K562 (cell line): ENCODE measurements at regions not wholly inside any gene's neighbourhood (a gene's known extent, or its start where the extent isn't known, plus 50 kb on each side); places are given as distances from the start of the nearest gene placed in this dataset.

Source experiments
- ATAC-seq: fragments of 200-7000 bp; cut with Tn5 transposase; 3 replicates; pipeline ENCODE4 v1.9.1; 2020; ENCODE audit warnings: moderate library complexity
- BruUV-seq: library from RNA; stranded (reverse); fragments of 400-500 nt; replicated peaks from 2 replicates; lab custom pipeline; 2021; lab: Mats Ljungman, UMichigan
- CTCF ChIA-PET: fragments of 300-600 bp; formaldehyde crosslinking; extraction: SDS; loops from one replicate; lab custom pipeline; 2021; ENCODE audit warnings: low intra/inter-chr PET ratio; lab: Yijun Ruan, JAX
- POLR2A ChIA-PET: fragments of 300-600, 350-650 bp; sonication (Branson Sonifier 250); formaldehyde crosslinking; extraction: SDS; loops from one replicate; lab custom pipeline; 2021; ENCODE audit warnings: antibody characterized with exemption, inconsistent platforms; lab: Yijun Ruan, JAX
- DNase-seq, 4 experiments: peaks; one replicate each; pipeline versions ENCODE4 v3.0.0 to v3.0.0-alpha.2; 2011 to 2018; ENCODE audit warnings: low spot score in 3 of 4, mixed read lengths in 3 of 4; ENCODE audit errors: extremely low read depth in 1 of 4
- FAIRE-seq: peaks from 2 replicates; lab custom pipeline; 2011; peaks lifted over from hg19 to GRCh38; lab: Jason Lieb, UNC
- H2AFZ ChIP-seq: 2 replicates; pipeline ENCODE4 v1.6.0; 2011; ENCODE audit warnings: low read depth, low read length, control low read depth, inconsistent platforms
- H3K27ac ChIP-seq: fragments of 200-600 bp; 3 replicates; pipeline ENCODE4 v1.8.0; 2011; ENCODE audit warnings: low read depth, mild to moderate bottlenecking, control low read depth, inconsistent platforms, low read length, moderate library complexity, mixed read lengths; ENCODE audit errors: extremely low read depth
- H3K27me3 ChIP-seq, 2 experiments: fragments of 300-600 bp in 1 of 2; 2 replicates in 1 of 2; 3 replicates in 1 of 2; pipeline versions ENCODE4 v1.6.0 to v1.8.0; 2011; ENCODE audit warnings: inconsistent platforms in 2 of 2, low read length in 2 of 2, mild to moderate bottlenecking in 1 of 2, mixed read lengths in 1 of 2, moderate library complexity in 1 of 2; ENCODE audit not compliant: control insufficient read depth in 2 of 2, insufficient read depth in 2 of 2
- H3K36me3 ChIP-seq: fragments of 300-600 bp; 3 replicates; pipeline ENCODE4 v1.8.0; 2011; ENCODE audit warnings: mild to moderate bottlenecking, low read length, inconsistent platforms; ENCODE audit not compliant: control insufficient read depth, insufficient read depth
- H3K4me1 ChIP-seq, 2 experiments: fragments of 200-600 bp in 1 of 2; replicated peaks in 1 of 2; 2 replicates in 1 of 2; 3 replicates in 1 of 2; pipeline versions ENCODE4 v1.5.1 to v1.8.0; 2011; ENCODE audit warnings: inconsistent platforms in 2 of 2, low read length in 2 of 2, mild to moderate bottlenecking in 1 of 2, mixed read lengths in 1 of 2, moderate library complexity in 1 of 2; ENCODE audit not compliant: control insufficient read depth in 2 of 2, insufficient read depth in 2 of 2
- H3K4me2 ChIP-seq: 2 replicates; pipeline ENCODE4 v1.6.1; 2011; ENCODE audit warnings: low read length, control low read depth, inconsistent platforms, mixed read lengths; ENCODE audit not compliant: insufficient read depth
- H3K4me3 ChIP-seq: fragments of 200-600 bp; sonication (generic), shearing (Covaris generic); 2 replicates; pipeline ENCODE4 v1.5.1; 2016; ENCODE audit warnings: control low read depth, inconsistent platforms
- H3K79me2 ChIP-seq: fragments of 200-600 bp; 3 replicates; pipeline ENCODE4 v1.8.0; 2011; ENCODE audit warnings: low read length, inconsistent platforms; ENCODE audit not compliant: control insufficient read depth, insufficient read depth
- H3K9ac ChIP-seq, 2 experiments: 2 replicates each; pipeline versions ENCODE4 v1.6.0 to v1.6.1; 2011; ENCODE audit warnings: low read depth in 2 of 2, low read length in 2 of 2, control low read depth in 1 of 2, inconsistent platforms in 1 of 2, mild to moderate bottlenecking in 1 of 2, mixed read lengths in 1 of 2; ENCODE audit not compliant: insufficient read depth in 1 of 2
- H3K9me1 ChIP-seq: one replicate; pipeline ENCODE4 v1.6.0; 2011; ENCODE audit warnings: inconsistent platforms, mild to moderate bottlenecking, low read length, moderate library complexity; ENCODE audit not compliant: control insufficient read depth, insufficient read depth
- H3K9me3 ChIP-seq: replicated peaks from 2 replicates; pipeline ENCODE4 v1.5.1; 2011; ENCODE audit warnings: low read depth, low read length, inconsistent platforms; ENCODE audit not compliant: control insufficient read depth, insufficient read depth
- H4K20me1 ChIP-seq: replicated peaks from 2 replicates; pipeline ENCODE4 v1.6.1; 2011; ENCODE audit warnings: low read length, inconsistent platforms, mixed read lengths; ENCODE audit not compliant: control insufficient read depth, insufficient read depth
- ATF3 ChIP-seq, 2 experiments: fragments of 450-650 bp in 1 of 2; sonication (generic) in 1 of 2; formaldehyde crosslinking in 1 of 2; IDR thresholded peaks in 1 of 2; conservative IDR thresholded peaks in 1 of 2; 2 replicates each; pipeline versions ENCODE4 v1.6.1 to v1.8.1; 2016 to 2023; ENCODE audit warnings: mild to moderate bottlenecking in 2 of 2, moderate library complexity in 2 of 2, inconsistent platforms in 1 of 2, missing genetic modification reagents in 1 of 2
- BCOR ChIP-seq: fragments of 450-650 bp; IDR thresholded peaks from 2 replicates; pipeline ENCODE4 v1.6.1; 2016
- DLX4 ChIP-seq: fragments of 250-450 bp; sonication (Bioruptor Pico); IDR thresholded peaks from 2 replicates; pipeline ENCODE4 v1.6.1; 2021; ENCODE audit warnings: mild to moderate bottlenecking
- ESRRA ChIP-seq: fragments of 450-650 bp; IDR thresholded peaks from 2 replicates; pipeline ENCODE4 v1.6.1; 2014; ENCODE audit warnings: low read depth, mild to moderate bottlenecking, moderate library complexity, borderline replicate concordance
- HEY1 ChIP-seq: fragments of 250-450 bp; sonication (Bioruptor Pico); IDR thresholded peaks from 2 replicates; pipeline ENCODE4 v1.5.0; 2020; ENCODE audit warnings: mild to moderate bottlenecking, moderate library complexity, borderline replicate concordance
- HNRNPK ChIP-seq: fragments of 200-400 bp; formaldehyde crosslinking; IDR thresholded peaks from one replicate; pipeline ENCODE4 v1.6.1; 2018; ENCODE audit warnings: mild to moderate bottlenecking, low read depth, low read length; ENCODE audit not compliant: poor library complexity, severe bottlenecking
- MLX ChIP-seq, 2 experiments: fragments of 450-650 bp in 1 of 2; sonication (generic) in 1 of 2; formaldehyde crosslinking; conservative IDR thresholded peaks; 2 replicates each; pipeline versions ENCODE4 v1.4.0 to v1.8.1; 2020 to 2022; ENCODE audit warnings: mild to moderate bottlenecking in 1 of 2, missing genetic modification reagents in 1 of 2
- POLR2G ChIP-seq: fragments of 200-400 bp; formaldehyde crosslinking; IDR thresholded peaks from 2 replicates; pipeline ENCODE4 v1.6.1; 2017; ENCODE audit warnings: low read depth, mild to moderate bottlenecking, antibody characterized with exemption, low read length, moderate library complexity
- PPARD ChIP-seq: fragments of 250-450 bp; sonication (Bioruptor Pico); IDR thresholded peaks from 2 replicates; pipeline ENCODE4 v1.8.0; 2022; ENCODE audit warnings: inconsistent platforms, mild to moderate bottlenecking, moderate library complexity
- TGIF2 ChIP-seq: sonication (generic); formaldehyde crosslinking; IDR thresholded peaks from 2 replicates; pipeline ENCODE4 v1.8.1; 2022; ENCODE audit warnings: mild to moderate bottlenecking, missing genetic modification reagents, moderate library complexity
- ZNF140 ChIP-seq: fragments of 250-450 bp; sonication (Bioruptor Pico); IDR thresholded peaks from 2 replicates; pipeline ENCODE4 v1.8.0; 2021; ENCODE audit warnings: moderate library complexity, mild to moderate bottlenecking, inconsistent platforms
- ZNF764 ChIP-seq: fragments of 250-450 bp; sonication (Bioruptor Pico); IDR thresholded peaks from 2 replicates; pipeline ENCODE4 v1.4.0; 2020; ENCODE audit warnings: low read depth, mild to moderate bottlenecking, moderate library complexity
- WGBS: fragments of 100-300 bp; shearing (Covaris generic); methylation state at CpG from one replicate; pipeline ENCODE4 v1.1.6; 2016; ENCODE audit warnings: low coverage, mixed read lengths; ENCODE audit not compliant: insufficient coverage; ENCODE audit errors: missing lambda C conversion rate; 5-methylcytosine and 5-hydroxymethylcytosine counted together
- in situ Hi-C: fragments of 300-500 bp; cut with MboI; formaldehyde crosslinking; loops from 4 replicates; pipeline ENCODE4 v1.15.0; 2018; ENCODE audit warnings: inconsistent platforms, mixed read lengths
- intact Hi-C: fragments of 100-400 bp; cut with micrococcal nuclease; formaldehyde crosslinking; loops from 2 replicates; pipeline ENCODE4 v1.14.2; 2022
- TF ChIP-seq, protein P1 (sequence below): IDR thresholded peaks from 2 replicates; pipeline ENCODE4 v1.6.1; 2011; ENCODE audit not compliant: insufficient read length; ENCODE audit errors: extremely low read depth
- TF ChIP-seq, protein P2 (sequence below): sonication (generic); formaldehyde crosslinking; IDR thresholded peaks from 2 replicates; pipeline ENCODE4 v1.8.0; 2022; ENCODE audit warnings: mild to moderate bottlenecking, missing genetic modification reagents
- TF ChIP-seq, protein P3 (sequence below): fragments of 450-650 bp; formaldehyde crosslinking; IDR thresholded peaks from 2 replicates; pipeline ENCODE4 v1.4.0; 2020; ENCODE audit warnings: mild to moderate bottlenecking, mixed read lengths
- TF ChIP-seq, protein P4 (sequence below): sonication (generic); formaldehyde crosslinking; IDR thresholded peaks from 2 replicates; pipeline ENCODE4 v1.8.1; 2022; ENCODE audit warnings: missing genetic modification reagents

DNA sequence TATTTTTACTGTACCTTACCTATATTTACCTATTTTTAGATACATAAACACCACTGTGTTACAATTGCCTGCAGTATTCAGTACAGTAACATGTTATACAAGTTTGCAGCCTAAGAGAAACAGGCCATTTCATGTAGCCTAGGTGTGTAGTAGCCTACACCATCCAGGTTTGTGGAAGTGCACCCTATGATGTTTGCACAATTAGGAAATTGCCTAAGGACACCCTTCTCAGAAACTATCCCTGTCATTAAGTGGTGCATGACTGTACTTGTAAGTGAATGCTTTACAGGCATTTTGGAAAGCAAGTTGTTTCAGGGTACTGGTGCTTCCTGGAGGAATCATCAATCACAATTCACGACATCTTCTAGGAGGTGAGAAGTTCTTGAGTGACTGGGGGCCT lies 991.8 kb upstream of the SLIT2 start:
- no TSS peak for BruUV-seq
- CTCF ChIA-PET: no interaction called here
- TF ChIP-seq, protein P1, sequence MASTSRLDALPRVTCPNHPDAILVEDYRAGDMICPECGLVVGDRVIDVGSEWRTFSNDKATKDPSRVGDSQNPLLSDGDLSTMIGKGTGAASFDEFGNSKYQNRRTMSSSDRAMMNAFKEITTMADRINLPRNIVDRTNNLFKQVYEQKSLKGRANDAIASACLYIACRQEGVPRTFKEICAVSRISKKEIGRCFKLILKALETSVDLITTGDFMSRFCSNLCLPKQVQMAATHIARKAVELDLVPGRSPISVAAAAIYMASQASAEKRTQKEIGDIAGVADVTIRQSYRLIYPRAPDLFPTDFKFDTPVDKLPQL: no peak
- TF ChIP-seq HEY1 (CRISPR knock-in tag) (no peak), HNRNPK (no peak), ZNF140 (no peak), DLX4 (CRISPR knock-in tag) (no peak), POLR2G (no peak), MLX (CRISPR knock-in tag; conservative IDR thresholded peaks at IDR 0.05) (no peak), PPARD (CRISPR knock-in tag) (no peak), ESRRA (no peak), TGIF2 (no peak), ZNF764 (CRISPR knock-in tag) (no peak), BCOR (no peak), ATF3 (IDR thresholded peaks at IDR 0.05) (no peak), ATF3 (CRISPR knock-in tag; conservative IDR thresholded peaks at IDR 0.05) (no peak)
- TF ChIP-seq, protein P2, sequence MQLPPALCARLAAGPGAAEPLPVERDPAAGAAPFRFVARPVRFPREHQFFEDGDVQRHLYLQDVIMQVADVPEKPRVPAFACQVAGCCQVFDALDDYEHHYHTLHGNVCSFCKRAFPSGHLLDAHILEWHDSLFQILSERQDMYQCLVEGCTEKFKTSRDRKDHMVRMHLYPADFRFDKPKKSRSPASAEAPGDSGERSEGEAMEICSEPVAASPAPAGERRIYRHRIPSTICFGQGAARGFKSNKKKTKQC (CRISPR knock-in tag): no peak
- TF ChIP-seq, protein P3, sequence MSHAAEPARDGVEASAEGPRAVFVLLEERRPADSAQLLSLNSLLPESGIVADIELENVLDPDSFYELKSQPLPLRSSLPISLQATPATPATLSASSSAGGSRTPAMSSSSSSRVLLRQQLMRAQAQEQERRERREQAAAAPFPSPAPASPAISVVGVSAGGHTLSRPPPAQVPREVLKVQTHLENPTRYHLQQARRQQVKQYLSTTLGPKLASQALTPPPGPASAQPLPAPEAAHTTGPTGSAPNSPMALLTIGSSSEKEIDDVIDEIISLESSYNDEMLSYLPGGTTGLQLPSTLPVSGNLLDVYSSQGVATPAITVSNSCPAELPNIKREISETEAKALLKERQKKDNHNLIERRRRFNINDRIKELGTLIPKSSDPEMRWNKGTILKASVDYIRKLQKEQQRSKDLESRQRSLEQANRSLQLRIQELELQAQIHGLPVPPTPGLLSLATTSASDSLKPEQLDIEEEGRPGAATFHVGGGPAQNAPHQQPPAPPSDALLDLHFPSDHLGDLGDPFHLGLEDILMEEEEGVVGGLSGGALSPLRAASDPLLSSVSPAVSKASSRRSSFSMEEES: no peak
- TF ChIP-seq, protein P4, sequence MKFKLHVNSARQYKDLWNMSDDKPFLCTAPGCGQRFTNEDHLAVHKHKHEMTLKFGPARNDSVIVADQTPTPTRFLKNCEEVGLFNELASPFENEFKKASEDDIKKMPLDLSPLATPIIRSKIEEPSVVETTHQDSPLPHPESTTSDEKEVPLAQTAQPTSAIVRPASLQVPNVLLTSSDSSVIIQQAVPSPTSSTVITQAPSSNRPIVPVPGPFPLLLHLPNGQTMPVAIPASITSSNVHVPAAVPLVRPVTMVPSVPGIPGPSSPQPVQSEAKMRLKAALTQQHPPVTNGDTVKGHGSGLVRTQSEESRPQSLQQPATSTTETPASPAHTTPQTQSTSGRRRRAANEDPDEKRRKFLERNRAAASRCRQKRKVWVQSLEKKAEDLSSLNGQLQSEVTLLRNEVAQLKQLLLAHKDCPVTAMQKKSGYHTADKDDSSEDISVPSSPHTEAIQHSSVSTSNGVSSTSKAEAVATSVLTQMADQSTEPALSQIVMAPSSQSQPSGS (CRISPR knock-in tag): no peak

More for the DNA sequence above, 991.8 kb upstream of the SLIT2 start:
- WGBS: 0% methylated on average over 1 of the region's 1 CpG
- Histone ChIP-seq H3K4me1 (no peaks in the 10 kb centered on the region), H3K9ac (no peak overlapping the region), H3K4me2 (no peak overlapping the region), H3K27me3 (no peaks in the 10 kb centered on the region), H4K20me1 (no peaks in the 10 kb centered on the region), H3K79me2 (no peaks in the 10 kb centered on the region), H3K27ac (no peak overlapping the region), H3K4me3 (no peak overlapping the region), H3K36me3 (no peaks in the 10 kb centered on the region), H3K9me1 (no peaks in the 10 kb centered on the region), H3K9me3 (no peaks in the 10 kb centered on the region), H2AFZ (no peak overlapping the region)
- no peak for FAIRE-seq
- POLR2A ChIA-PET: no interaction called here
- no peak for ATAC-seq
- in situ Hi-C loops (no loop called here), intact Hi-C loops (no loop called here)
- no peak for DNase-seq
